GM12891 (cell line): ENCODE measurements at regions not wholly inside any gene's neighbourhood (a gene's known extent, or its start where the extent isn't known, plus 50 kb on each side); places are given as distances from the start of the nearest gene placed in this dataset.

Experiments
- POLR2A ChIP-seq: IDR thresholded peaks from 2 replicates; pipeline ENCODE4 v1.6.1; 2011; ENCODE audit warnings: low read depth, low read length, control low read depth
- POLR2AphosphoS5 ChIP-seq: IDR thresholded peaks from 2 replicates; pipeline ENCODE4 v1.6.1; 2011; ENCODE audit warnings: low read depth, low read length, control low read depth

DNA sequence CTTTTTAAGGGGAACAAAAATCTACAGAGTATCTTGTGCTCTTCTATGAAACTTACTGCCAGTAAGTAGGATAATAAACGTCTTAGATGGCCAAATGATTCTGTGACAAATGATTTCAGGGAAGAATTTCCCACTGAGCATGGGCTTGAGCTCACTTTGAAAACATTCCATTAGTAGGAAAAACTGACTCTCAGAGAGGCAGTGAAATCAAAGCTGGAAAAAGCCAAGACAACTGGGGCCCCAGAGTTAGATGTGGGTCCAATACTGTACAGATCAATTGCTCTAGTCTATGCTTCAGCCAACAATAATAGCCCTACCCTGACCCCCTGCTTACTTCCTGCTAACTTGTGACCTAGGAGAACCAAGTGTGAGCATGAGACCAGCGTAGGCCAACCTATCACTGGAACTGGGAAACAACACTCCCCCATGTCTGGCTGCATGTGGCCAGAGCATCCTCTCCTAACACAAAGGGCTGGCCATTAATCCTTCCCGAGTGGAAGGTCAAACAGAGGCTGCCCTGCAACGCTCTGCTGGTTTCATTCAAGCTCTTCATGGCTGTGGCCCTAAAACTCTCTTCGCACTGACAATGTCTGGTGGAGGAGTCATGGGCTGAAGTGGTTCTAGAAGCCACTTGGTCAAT, 68.8 kb downstream of the FOXB1 start:
- TF ChIP-seq POLR2A (no peak), POLR2AphosphoS5 (no peak)
